Kidney tubule cell (primary cell): ENCODE measurements at regions not wholly inside any gene's neighbourhood (a gene's known extent, or its start where the extent isn't known, plus 50 kb on each side); places are given as distances from the start of the nearest gene placed in this dataset.
"Not testable (repeated sequence)": the region's sequence is repeated elsewhere in the genome, so short reads cannot be mapped to it uniquely, and the experiment has no call there.

Experiments
- DNase-seq: peaks from one replicate; pipeline ENCODE4 v3.0.0-alpha.2; 2018; ENCODE audit warnings: low spot score

DNA sequence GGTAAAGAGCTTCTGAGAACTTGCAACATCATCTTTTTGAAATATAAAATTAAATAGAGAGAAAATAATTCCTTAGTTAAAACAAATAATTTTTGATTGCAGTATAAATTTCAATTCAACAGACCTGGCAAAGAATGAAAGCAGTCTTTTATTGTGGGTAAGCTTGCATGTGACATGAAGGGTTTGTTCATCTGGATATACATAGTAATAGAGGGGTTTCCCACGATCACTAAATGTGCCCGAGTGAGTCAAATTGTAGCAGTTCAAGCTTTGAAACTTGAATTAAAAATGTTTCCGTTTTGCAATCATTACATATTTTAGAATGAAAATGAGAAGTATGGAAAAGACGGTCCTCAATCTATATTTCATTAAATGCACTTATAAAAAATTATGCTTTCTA lies 658.4 kb upstream of the MBL2 start:
- no peak for DNase-seq

DNA sequence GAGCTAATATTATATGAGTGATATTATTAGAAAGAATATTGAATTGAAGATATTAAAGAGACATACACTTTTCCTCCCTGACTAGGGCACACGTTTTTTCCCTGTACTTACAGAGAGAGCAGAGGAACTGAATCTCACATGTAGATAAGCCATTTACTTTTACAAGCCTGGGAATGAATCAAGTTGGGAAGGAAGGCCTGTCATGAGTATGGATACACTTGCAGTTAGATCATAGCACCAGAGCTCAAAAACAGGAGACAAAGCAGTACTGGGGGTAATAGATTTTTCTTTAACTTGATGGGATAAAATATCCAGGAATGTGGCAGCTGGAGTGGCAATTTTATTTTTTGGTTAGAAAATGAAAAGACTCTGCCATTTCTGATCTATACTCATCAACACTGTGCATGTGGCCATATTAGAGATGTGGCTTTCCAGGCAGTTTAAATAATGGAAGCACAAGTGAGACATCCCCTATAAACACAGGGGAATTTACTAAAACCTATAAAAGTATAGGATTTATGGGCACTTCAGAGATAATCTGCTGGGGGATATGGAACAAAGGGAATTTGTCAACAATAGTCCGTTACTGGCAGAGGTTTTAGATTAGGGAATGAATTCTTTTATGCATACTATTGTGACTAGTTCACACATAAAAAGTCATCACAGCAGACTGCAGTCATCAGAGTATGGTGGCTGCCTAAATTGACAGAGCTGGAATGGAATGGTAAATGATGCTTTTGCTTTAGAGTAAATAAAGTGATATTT lies 657.7 kb upstream of the MBL2 start:
- no peak for DNase-seq

DNA sequence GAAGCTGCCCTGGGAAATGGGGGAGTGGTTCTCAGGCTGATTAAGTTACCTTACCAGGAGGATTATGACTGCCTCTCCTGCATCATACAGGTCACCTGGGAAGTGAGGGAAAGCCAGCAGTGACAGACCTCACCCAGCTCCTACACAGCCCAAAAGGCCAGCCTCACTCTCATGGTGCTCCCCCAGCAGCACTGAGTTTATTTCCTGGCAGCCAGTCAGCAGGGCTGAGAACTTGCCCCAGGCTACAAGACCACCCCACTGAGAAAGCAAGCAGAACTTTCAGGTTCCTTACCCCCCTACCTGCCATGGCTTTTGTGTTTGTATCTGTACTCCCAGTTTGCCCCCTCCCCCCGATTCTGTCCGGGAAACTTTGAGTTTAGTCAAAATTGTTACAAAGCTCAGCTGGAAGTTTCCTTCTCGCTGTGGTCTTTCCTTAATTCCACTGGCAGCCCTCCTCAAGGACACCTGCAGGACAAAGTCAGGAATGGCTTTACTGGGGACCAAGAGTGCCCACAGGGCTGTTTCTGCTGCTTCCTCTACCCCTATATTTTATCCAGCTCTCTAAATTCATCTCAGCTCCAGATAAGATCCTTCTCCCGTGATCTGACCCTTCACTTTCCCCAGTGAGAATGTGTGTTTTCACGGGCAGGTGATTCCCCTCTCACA lies 649.8 kb upstream of the MBL2 start:
- DNase-seq = no peak

DNA sequence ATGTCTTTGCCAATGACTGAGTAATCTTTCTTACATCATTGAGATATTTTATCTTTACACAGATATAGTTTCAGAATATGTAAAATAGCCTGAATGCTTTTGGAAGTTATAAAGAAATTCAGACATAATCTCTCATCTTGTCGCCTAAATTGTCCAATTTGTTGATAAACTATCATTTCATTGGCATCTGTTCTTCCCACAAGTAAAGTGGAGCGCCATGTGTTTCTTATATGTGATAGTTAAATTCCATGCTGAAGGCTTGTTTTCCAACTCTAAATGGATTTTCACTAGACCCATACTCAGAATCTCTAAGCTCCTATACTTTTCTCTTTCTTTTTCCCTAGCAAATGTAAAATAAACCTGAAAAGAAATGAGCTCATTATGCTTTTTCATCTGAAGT lies 640.1 kb upstream of the MBL2 start:
- no peak for DNase-seq

DNA sequence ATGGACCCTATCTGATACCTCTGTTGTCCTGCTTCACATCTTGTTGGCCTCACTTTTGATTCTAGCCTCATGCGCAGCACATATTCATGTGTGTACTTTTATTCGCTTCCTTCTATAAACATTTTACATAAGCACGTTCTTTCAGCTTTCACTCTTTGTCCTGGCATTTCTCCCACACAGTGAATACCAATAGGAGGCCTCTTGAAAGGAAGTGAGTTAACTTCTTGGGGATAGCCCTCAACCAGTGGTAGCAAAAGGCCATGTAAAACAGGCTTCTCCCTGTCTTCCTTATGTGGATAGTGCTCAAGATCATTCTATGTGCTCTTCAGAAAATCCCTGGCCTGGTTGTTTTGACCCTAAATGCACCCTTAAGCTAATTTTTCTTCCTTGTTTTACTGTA lies 633.9 kb upstream of the MBL2 start:
- no peak for DNase-seq

DNA sequence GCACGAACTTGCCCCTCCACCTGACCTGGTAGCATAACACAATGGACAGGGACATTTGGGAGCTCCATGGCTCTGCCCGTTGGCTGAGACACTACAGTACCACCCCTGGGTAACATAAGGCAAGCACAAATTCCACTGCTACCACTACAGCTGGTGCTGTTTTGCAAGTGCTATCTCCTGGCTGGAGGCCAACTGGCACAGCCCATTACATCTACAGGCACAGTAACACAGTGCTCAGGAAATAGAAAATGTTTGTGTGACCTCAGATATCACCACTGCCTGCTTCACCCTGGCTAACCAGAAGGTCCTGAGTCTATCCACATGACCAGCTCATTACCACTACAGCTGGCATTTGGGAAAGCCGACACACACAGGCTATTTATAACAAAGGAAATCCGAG lies 631.1 kb upstream of the MBL2 start:
- peak; percentile 40 for DNase-seq

DNA sequence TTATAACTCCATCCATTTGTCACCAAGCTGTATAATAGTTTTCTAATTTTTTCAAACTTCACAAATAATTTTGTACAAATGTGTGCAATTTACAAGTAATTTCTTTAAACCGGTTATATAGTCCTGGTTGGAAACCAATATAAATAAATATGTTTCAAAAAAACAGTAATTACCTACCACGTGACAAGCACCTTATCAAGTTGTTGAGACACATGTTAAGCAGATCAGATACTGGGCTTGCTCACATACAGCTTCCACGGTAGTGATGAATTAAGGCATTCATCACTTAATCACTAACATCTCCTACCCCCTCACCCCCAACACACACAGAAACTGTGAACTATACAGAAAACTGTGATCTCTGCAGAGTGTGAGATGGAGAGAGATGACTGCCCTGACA lies 630.0 kb upstream of the MBL2 start:
- DNase-seq = no peak

DNA sequence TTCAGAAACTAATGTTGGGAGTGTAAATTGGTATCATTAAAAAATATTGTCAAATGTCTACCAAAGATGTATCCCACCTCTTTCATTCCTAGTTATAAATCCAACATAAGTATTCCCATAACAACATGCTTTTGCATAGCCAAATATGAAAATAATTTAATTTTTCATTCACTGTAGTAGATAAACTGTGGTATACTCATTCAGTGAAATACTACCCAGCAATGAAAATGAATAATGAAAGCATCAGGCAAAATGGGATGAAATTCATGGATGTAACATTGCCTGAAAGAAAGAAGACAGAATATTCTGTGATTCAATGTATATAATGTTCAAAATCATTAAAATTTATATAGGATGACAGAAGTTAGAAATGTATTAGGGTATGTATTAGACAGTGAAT lies 629.0 kb upstream of the MBL2 start:
- DNase-seq = no peak

DNA sequence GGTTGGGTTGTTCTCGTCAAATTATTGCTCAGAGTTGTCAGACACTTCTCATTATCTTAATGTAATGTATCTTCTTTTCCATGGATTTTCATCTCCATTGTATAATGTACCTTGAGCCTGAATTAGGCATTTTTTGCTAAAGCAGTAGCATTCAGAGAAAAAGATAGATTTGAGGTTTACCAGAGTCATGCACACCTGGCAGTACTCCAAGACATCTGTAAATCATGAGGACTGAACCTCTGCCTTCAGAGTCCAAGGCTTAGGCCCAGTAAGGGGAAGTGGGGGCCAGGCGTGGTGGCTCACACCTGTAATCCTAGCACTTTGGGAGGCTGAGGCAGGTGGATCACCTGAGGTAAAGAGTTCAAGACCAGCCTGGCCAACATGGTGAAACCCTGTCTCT lies 624.3 kb upstream of the MBL2 start:
- no peak for DNase-seq

DNA sequence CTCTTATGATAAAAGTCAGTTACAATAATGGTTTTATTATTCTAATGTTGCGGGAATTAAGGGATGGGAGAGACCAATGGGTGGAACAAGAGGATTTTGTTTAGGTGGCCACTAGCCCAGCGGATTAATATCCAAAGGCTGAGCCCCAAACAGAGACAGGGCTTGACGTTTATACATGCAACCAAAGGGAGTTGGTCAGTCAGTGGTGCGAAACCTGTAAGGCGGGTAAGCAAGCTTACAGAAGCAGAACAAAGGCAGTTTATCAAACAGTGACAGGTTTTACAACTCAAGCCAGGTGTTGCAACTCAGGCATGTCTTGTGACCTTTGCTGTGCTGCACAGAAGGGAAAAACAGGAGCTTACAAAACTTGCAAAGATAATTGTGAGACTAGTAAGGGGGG lies 622.9 kb upstream of the MBL2 start:
- peak; percentile 4 for DNase-seq

DNA sequence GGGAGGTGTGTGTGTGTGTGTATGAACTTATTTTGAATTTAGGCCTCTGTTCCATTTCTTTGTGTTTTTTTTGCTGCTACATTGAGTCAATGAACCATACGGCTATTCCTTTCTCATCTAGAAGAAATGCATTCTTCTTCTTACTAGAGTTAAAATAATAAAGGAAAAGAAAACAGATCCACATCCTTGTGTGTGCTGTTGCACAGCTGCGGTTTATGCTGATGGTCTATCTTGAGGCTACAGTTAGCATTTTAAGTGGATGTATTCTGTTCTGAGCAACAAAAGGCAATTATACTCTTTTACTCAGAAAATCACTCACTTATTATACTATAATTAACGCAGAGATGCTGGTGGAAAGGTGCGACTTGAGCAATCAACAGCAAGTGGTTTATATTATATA lies 615.0 kb upstream of the MBL2 start:
- no peak for DNase-seq

DNA sequence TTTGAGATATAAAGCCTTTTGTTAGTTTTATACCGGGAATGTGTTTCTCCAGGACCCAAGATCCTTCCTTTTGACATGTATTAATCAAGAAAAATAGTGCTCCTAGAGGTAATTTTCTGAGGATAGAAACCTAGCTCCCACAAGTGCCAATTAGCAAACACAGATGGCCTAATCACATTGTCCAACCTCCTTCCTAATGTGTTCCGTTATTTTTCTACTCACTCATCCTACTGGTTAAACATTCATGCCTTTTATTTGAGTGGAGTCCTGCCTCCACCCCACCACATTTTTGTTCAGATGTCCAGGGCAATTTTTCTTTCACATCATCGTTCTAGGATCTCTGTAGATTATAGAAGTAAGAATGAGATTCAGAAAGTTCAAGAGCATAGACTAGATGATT lies 610.0 kb upstream of the MBL2 start:
- DNase-seq = no peak

DNA sequence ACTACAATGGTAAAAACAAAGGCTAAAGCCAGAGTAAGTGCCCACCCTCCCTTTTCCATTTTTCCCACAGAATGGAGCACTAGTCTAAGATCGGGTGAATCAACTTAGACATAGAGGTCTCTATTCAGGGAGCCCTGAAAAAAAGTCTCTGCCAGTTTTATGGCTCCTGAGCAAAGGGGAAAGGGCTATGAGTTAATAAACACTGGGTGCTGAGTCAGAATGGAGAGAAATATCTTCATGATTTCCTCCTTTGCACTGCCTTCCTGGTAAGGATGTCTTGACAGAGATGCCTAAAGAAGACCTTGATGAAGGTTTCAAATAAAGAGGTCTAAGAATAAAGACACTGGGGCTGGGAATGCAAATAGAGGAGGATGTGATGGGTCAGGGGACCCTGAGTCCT lies 607.4 kb upstream of the MBL2 start:
- peak; percentile 64 for DNase-seq

DNA sequence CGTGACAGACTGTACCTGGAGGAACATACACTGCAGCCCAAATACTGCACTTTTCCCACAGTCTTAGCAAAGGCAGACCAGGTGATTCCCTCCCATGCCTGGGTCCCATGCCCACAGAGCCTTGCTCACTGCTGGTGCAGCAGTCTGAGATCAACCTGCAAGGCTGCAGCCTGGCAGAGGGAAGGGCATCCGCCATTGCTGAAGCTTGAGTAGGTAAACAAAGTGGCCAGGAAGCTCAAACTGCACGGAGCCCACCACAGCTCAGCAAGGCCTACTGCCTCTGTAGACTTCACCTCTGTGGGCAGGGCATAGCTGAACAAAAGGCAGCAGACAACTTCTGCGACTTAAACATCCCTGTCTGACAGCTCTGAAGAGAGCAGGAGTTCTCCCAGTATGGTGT lies 597.8 kb upstream of the MBL2 start:
- no peak for DNase-seq

DNA sequence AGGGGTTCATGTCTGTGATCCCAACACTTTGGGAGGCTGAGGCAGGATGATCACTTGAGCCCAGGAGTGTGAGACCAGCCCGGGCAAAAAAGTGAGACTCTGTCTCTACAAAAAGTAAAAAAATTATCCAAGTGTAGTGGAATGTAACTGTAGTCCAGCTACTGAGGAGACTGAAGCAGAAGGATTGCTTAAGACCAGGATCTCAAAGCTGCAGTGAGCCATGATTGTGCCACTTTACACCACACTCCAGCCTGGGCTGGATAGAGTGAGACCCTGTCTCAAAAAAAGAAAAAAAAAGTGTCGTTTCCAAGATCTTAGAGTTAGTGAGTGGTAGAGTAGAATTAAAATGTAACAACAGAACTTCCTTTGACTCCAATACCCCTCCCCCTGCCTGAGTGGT lies 589.4 kb upstream of the MBL2 start:
- no peak for DNase-seq

DNA sequence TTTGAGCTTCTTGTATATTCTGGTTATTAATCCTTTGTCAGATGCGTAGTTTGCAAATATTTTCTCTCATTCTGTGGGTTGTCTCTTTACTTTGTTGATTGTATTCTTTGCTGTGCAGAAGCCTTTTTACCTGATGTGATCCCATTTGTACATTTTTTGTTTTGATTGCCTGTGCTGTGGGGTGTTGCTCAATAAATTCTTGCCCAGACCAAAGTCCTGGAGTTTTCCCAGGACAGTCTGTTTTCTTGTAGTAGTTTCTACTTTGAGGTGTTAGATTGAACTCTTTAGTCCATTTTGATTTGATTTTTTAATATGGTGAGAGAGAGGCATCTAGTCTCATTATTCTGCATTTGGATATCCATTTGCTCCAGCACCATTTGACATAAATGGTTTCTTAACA lies 588.7 kb upstream of the MBL2 start:
- DNase-seq = no peak

DNA sequence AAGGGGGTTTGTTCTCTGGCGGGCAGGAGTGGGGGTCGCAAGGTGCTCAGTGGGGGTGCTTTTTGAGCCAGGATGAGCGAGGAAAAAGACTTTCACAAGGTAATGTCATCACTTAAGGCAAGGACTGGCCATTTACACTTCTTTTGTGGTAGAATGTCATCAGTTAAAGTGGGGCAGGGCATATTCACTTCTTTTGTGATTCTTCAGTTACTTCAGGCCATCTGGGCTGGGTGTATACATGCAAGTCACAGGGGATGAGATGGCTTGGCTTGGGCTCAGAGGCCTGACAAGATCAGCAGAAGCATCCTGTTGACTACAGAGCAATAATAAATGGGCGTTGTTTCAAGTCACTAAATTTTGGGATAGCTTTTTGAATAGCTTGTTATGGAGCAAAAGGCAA lies 586.4 kb upstream of the MBL2 start:
- not testable (repeated sequence) for DNase-seq

DNA sequence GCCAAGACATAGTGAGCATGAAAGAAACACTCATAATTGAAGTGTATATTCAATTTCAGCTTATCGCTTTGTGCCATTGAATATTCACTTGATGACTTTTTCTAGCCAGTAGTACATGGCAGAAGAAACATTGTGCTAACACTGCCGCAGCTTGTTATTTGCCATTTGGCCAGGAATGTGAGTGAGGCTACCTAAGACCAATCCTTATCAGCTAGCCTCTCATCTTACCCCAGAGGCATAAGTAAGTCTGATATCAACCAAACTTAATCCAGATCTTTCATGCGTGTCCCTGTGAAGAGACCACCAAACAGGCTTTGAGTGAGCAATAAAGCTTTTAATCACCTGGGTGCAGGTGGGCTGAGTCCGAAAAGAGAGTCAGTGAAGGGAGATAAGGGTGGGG lies 586.0 kb upstream of the MBL2 start:
- no peak for DNase-seq

DNA sequence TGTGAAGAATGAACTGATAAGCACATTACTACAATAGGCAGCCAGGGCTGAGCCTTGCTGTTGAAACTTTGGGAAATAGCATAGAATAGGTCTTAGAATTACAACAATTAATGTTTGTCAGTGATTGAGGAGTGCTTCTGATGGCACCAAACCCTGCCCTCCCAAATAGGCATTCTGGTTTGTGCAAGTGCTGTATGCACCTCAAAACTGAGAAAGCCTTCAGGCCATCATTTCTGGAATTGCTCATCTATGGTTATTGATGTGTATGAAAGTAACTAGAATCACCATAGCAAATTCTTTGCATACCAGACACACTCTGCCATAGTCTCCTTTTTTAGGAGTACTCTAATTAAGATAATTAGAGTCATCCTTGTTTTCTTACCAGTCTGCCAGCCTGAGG lies 585.0 kb upstream of the MBL2 start:
- DNase-seq = peak; percentile 2

DNA sequence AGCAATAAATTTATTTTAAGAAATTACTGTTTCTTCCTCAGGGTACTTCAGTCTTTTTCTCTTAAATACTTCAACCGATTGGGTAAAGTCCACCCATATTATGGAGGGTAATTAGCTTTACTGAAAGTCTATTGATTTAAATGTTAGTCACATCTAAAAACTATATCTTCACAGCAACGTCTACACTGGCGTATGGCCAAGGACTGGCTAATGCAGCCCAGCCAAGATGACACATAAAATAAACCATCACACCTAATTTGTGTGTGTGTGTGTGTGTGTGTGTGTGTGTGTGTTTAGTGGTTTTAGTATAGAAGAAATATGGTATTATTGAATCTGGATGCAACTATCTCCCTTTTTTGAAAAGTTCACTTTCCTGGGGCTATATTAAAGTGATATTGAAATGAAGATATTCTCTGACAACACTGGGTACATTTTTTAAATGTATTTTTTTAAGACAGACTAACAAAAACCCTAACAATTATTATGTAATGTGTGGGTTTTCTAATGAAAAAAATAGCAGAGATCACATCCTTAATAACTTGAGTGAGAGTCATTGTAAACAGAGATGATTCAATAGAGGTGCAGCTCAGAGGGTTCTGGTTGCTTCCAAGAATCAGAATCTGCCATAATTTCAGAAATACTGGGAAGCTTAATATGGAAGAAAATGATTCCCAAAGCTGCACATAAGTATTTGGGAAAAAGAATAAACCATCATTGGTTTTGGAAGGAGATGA lies 584.2 kb upstream of the MBL2 start:
- DNase-seq = no peak

DNA sequence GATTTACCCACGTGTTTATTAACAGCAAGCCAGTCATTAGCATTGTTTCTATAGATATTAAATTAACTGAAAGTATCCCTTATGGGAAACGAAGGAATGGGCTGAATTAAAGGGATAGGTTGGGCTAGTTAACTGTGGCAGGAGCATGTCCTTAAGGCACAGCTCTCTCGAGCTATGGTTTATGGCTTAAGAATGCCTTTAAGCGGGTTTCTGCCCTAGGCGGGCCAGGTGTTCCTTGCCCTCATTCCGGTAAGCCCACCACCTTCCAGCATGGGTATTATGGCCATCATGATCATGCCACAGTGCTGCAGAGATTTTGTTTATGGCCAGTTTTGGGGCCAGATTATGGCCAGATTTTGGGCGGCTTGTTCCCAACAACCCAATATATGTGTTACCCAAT lies 569.9 kb upstream of the MBL2 start:
- not testable (repeated sequence) for DNase-seq

DNA sequence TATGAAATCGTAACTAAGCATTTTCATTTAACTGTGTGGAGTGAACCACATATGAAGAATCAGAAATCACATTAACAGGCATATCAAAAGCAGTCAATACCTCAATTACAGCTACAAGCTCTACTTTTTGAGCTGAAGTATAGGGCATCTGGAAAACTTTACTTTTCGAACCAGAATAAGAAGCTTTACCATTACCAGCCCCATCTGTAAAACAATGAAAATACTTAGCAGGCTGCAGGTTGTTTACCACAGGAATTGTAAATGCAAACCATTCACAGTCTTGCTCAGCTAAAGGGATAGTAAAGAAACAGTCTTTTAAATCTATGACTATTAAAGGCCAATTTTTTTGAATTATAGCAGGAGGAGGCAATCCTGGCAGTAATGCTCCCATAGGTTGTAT lies 565.6 kb upstream of the MBL2 start:
- DNase-seq = not testable (repeated sequence)

DNA sequence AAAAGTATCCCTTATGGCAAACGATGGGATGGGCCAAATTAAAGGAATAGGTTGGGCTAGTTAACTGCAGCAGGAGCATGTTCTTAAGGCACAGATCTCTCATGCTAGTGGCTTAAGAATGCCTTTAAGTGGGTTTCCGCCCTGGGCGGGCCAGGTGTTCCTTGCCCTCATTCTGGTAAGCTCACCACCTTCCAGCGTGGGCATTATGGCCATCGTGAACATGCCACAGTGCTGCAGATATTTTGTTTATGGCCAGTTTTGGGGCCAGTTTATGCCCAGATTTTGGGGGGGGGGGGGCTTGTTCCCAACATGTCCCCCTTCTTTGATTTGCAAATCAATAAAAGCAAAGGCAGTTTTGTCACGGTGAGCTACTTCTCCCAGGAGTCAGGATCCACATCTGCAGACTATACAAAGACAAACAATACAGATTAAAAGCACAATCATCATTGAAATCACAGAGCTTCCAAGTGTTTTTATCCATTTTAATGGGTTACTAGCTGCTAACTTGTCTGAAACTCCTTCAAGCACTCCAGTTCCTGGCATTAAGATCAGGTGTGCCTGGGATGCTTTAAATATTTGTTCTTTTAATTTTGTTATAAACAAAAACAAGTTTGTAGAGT lies 563.3 kb upstream of the MBL2 start:
- DNase-seq = not testable (repeated sequence)
